ENCODE measurements at regions not wholly inside any gene's neighbourhood (a gene's known extent, or its start where the extent isn't known, plus 50 kb on each side); places are given as distances from the start of the nearest gene placed in this dataset.

DNA sequence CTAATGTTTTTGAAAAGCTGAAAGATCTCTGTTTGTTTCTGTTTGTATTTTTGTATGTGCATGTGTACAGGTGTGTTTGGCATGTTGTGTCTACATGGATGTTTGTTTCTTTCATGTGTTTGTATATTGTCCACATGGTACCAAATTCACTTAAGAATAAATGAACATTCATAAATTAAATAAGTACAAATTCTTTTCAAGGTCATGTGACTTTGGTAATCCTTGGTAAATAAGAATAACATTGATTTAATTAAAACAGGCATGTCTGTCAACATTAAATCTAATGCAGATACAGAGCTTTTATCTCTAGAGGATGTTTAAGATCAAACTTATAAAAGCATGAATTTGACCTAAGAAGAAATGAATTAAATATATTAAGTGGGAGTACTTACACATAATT is 219.8 kb upstream of the EPHA7 start:
- TF ChIP-seq POLR2AphosphoS5 (IDR thresholded peaks at IDR 0.05), result no peak
- TF ChIP-seq, protein P1, sequence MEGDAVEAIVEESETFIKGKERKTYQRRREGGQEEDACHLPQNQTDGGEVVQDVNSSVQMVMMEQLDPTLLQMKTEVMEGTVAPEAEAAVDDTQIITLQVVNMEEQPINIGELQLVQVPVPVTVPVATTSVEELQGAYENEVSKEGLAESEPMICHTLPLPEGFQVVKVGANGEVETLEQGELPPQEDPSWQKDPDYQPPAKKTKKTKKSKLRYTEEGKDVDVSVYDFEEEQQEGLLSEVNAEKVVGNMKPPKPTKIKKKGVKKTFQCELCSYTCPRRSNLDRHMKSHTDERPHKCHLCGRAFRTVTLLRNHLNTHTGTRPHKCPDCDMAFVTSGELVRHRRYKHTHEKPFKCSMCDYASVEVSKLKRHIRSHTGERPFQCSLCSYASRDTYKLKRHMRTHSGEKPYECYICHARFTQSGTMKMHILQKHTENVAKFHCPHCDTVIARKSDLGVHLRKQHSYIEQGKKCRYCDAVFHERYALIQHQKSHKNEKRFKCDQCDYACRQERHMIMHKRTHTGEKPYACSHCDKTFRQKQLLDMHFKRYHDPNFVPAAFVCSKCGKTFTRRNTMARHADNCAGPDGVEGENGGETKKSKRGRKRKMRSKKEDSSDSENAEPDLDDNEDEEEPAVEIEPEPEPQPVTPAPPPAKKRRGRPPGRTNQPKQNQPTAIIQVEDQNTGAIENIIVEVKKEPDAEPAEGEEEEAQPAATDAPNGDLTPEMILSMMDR (IDR thresholded peaks at IDR 0.05), result no peak
- TF ChIP-seq POLR2A (IDR thresholded peaks at IDR 0.05; ENCODE audit: low read depth), result no peak
